CD4-positive, alpha-beta T cell treated with Interleukin-4 for 4 hours (primary cell): ENCODE measurements at regions not wholly inside any gene's neighbourhood (a gene's known extent, or its start where the extent isn't known, plus 50 kb on each side); places are given as distances from the start of the nearest gene placed in this dataset.
"Not testable (repeated sequence)": the region's sequence is repeated elsewhere in the genome, so short reads cannot be mapped to it uniquely, and the experiment has no call there.

Experiments
- DNase-seq: peaks from one replicate; pipeline ENCODE4 v3.0.0-alpha.2; 2020

GRCh38 chr20:12512755-12513154 is 496.0 kb upstream of the SPTLC3 start:
- no peak for DNase-seq

- no peak for DNase-seq
These were observed 480.7 kb upstream of the SPTLC3 start for GRCh38 chr20:12528104-12528503.

GRCh38 chr20:12528591-12529041 is 480.2 kb upstream of the SPTLC3 start:
- DNase-seq, result no peak

- no peak for DNase-seq
These were observed 477.1 kb upstream of the SPTLC3 start for GRCh38 chr20:12531626-12532025.

GRCh38 chr20:12535316-12535715 is 473.5 kb upstream of the SPTLC3 start:
- no peak for DNase-seq

GRCh38 chr20:12535770-12536169 is 473.0 kb upstream of the SPTLC3 start:
- DNase-seq, result no peak

- DNase-seq, result no peak
These were observed 454.3 kb upstream of the SPTLC3 start for GRCh38 chr20:12554426-12554825.

GRCh38 chr20:12555369-12555768 is 453.4 kb upstream of the SPTLC3 start:
- DNase-seq, result no peak

- not testable (repeated sequence) for DNase-seq
These were observed 452.9 kb upstream of the SPTLC3 start for GRCh38 chr20:12555849-12556248.

- DNase-seq, result no peak
These were observed 451.5 kb upstream of the SPTLC3 start for GRCh38 chr20:12557224-12557623.

- no peak for DNase-seq
These were observed 443.8 kb upstream of the SPTLC3 start for GRCh38 chr20:12564979-12565378.

GRCh38 chr20:12566596-12566995 is 442.2 kb upstream of the SPTLC3 start:
- DNase-seq, result no peak

GRCh38 chr20:12570371-12570770 is 438.4 kb upstream of the SPTLC3 start:
- no peak for DNase-seq

- no peak for DNase-seq
These were observed 435.3 kb upstream of the SPTLC3 start for GRCh38 chr20:12573442-12573841.

GRCh38 chr20:12575352-12576095 is 433.2 kb upstream of the SPTLC3 start:
- no peak for DNase-seq

- no peak for DNase-seq
These were observed 431.6 kb upstream of the SPTLC3 start for GRCh38 chr20:12577213-12577612.

- DNase-seq, result no peak
These were observed 427.0 kb upstream of the SPTLC3 start for GRCh38 chr20:12581644-12582289.

GRCh38 chr20:12582710-12583109 is 426.1 kb upstream of the SPTLC3 start:
- not testable (repeated sequence) for DNase-seq

GRCh38 chr20:12591949-12592470 is 416.8 kb upstream of the SPTLC3 start:
- no peak for DNase-seq

- no peak for DNase-seq
These were observed 416.0 kb upstream of the SPTLC3 start for GRCh38 chr20:12592756-12593155.

GRCh38 chr20:12593342-12593873 is 415.4 kb upstream of the SPTLC3 start:
- no peak for DNase-seq

GRCh38 chr20:12594410-12595088 is 414.2 kb upstream of the SPTLC3 start:
- DNase-seq, result no peak

- no peak for DNase-seq
These were observed 412.9 kb upstream of the SPTLC3 start for GRCh38 chr20:12595841-12596240.
